ENCODE measurements at regions not wholly inside any gene's neighbourhood (a gene's known extent, or its start where the extent isn't known, plus 50 kb on each side); places are given as distances from the start of the nearest gene placed in this dataset.

- Histone ChIP-seq H3K4me3 (no peak overlapping the region), H3K27ac (no peak overlapping the region), H3K27me3 (replicated peaks) (no peaks in the 10 kb centered on the region), H3K36me3 (no peaks in the 10 kb centered on the region), H3K9me3 (replicated peaks) (peaks cover 32% of the 10 kb centered on the region), H3K4me1 (replicated peaks) (no peaks in the 10 kb centered on the region)
- DNase-seq (ENCODE audit: low read depth in 1 of 2, low spot score in 2 of 2): no peak
Observed at GRCh38 chr5:2981652-2982051, 230.2 kb upstream of the IRX2 start.

- H3K4me1 ChIP-seq (replicated peaks): no peaks in the 10 kb centered on the region
- DNase-seq (ENCODE audit: low read depth in 1 of 2, low spot score in 2 of 2): no peak
- no peaks in the 10 kb centered on the region for H3K36me3 ChIP-seq
- H3K4me3 ChIP-seq: no peak overlapping the region
- H3K9me3 ChIP-seq (replicated peaks): peaks cover 33% of the 10 kb centered on the region
- H3K27me3 ChIP-seq (replicated peaks): no peaks in the 10 kb centered on the region
- H3K27ac ChIP-seq: no peak overlapping the region
Observed at GRCh38 chr5:2981035-2981434, 229.6 kb upstream of the IRX2 start.

- H3K4me1 ChIP-seq (replicated peaks): no peaks in the 10 kb centered on the region
- no peak overlapping the region for H3K27ac ChIP-seq
- no peaks in the 10 kb centered on the region for H3K36me3 ChIP-seq
- peaks cover 23% of the 10 kb centered on the region; the same call in 1 of the 2 replicates for H3K9me3 ChIP-seq (replicated peaks)
- H3K27me3 ChIP-seq (replicated peaks): no peaks in the 10 kb centered on the region
- DNase-seq (ENCODE audit: low read depth in 1 of 2, low spot score in 2 of 2): no peak
- no peak overlapping the region for H3K4me3 ChIP-seq
Observed at GRCh38 chr5:2960294-2960693, 208.8 kb upstream of the IRX2 start.

- Histone ChIP-seq H3K4me1 (replicated peaks) (no peaks in the 10 kb centered on the region), H3K27me3 (replicated peaks) (no peaks in the 10 kb centered on the region), H3K27ac (no peak overlapping the region), H3K9me3 (replicated peaks) (peaks cover 23% of the 10 kb centered on the region; the same call in 1 of the 2 replicates), H3K4me3 (no peak overlapping the region), H3K36me3 (no peaks in the 10 kb centered on the region)
- no peak for DNase-seq (ENCODE audit: low read depth in 1 of 2, low spot score in 2 of 2)
Observed at GRCh38 chr5:2958976-2959375, 207.5 kb upstream of the IRX2 start.

- H3K36me3 ChIP-seq: no peaks in the 10 kb centered on the region
- no peak overlapping the region for H3K27ac ChIP-seq
- no peaks in the 10 kb centered on the region for H3K4me1 ChIP-seq (replicated peaks)
- H3K27me3 ChIP-seq (replicated peaks): no peaks in the 10 kb centered on the region
- peaks cover 15% of the 10 kb centered on the region; the same call in 1 of the 2 replicates for H3K9me3 ChIP-seq (replicated peaks)
- no peak for DNase-seq (ENCODE audit: low read depth in 1 of 2, low spot score in 2 of 2)
- H3K4me3 ChIP-seq: no peak overlapping the region
Observed at GRCh38 chr5:2948875-2949274, 197.4 kb upstream of the IRX2 start.

- Histone ChIP-seq H3K4me1 (replicated peaks) (no peaks in the 10 kb centered on the region), H3K4me3 (no peak overlapping the region), H3K9me3 (replicated peaks) (peaks cover 15% of the 10 kb centered on the region; the same call in 1 of the 2 replicates), H3K36me3 (no peaks in the 10 kb centered on the region), H3K27me3 (replicated peaks) (no peaks in the 10 kb centered on the region), H3K27ac (no peak overlapping the region)
- no peak for DNase-seq (ENCODE audit: low read depth in 1 of 2, low spot score in 2 of 2)
Observed at GRCh38 chr5:2946315-2946714, 194.8 kb upstream of the IRX2 start.

GRCh38 chr5:2936413-2936812 is 184.9 kb upstream of the IRX2 start:
- H3K27me3 ChIP-seq (replicated peaks): no peaks in the 10 kb centered on the region
- peaks cover 7% of the 10 kb centered on the region for H3K9me3 ChIP-seq (replicated peaks)
- H3K4me1 ChIP-seq (replicated peaks): no peaks in the 10 kb centered on the region
- no peak overlapping the region for H3K27ac ChIP-seq
- no peak overlapping the region for H3K4me3 ChIP-seq
- no peak for DNase-seq (ENCODE audit: low read depth in 1 of 2, low spot score in 2 of 2)
- H3K36me3 ChIP-seq: no peaks in the 10 kb centered on the region

- Histone ChIP-seq H3K9me3 (replicated peaks) (peaks cover 21% of the 10 kb centered on the region), H3K4me3 (no peak overlapping the region), H3K4me1 (replicated peaks) (no peaks in the 10 kb centered on the region), H3K36me3 (no peaks in the 10 kb centered on the region), H3K27me3 (replicated peaks) (no peaks in the 10 kb centered on the region), H3K27ac (no peak overlapping the region)
- DNase-seq (ENCODE audit: low read depth in 1 of 2, low spot score in 2 of 2): no peak
Observed at GRCh38 chr5:2929779-2930178, 178.3 kb upstream of the IRX2 start.

GRCh38 chr5:2921651-2922050 is 170.2 kb upstream of the IRX2 start:
- Histone ChIP-seq H3K27ac (no peak overlapping the region), H3K4me3 (no peak overlapping the region), H3K4me1 (replicated peaks) (no peaks in the 10 kb centered on the region)

GRCh38 chr5:2921176-2921575 is 169.7 kb upstream of the IRX2 start:
- Histone ChIP-seq H3K27me3 (replicated peaks) (no peaks in the 10 kb centered on the region), H3K4me1 (replicated peaks) (no peaks in the 10 kb centered on the region), H3K9me3 (replicated peaks) (peaks cover 41% of the 10 kb centered on the region), H3K36me3 (no peaks in the 10 kb centered on the region), H3K27ac (no peak overlapping the region), H3K4me3 (no peak overlapping the region)
- DNase-seq (ENCODE audit: low read depth in 1 of 2, low spot score in 2 of 2): no peak

More at GRCh38 chr5:2921651-2922050, 170.2 kb upstream of the IRX2 start:
- H3K36me3 ChIP-seq: no peaks in the 10 kb centered on the region
- no peak for DNase-seq (ENCODE audit: low read depth in 1 of 2, low spot score in 2 of 2)
- H3K9me3 ChIP-seq (replicated peaks): peaks cover 41% of the 10 kb centered on the region
- no peaks in the 10 kb centered on the region for H3K27me3 ChIP-seq (replicated peaks)

GRCh38 chr5:2920312-2920711 is 168.8 kb upstream of the IRX2 start:
- H3K36me3 ChIP-seq: no peaks in the 10 kb centered on the region
- H3K9me3 ChIP-seq (replicated peaks): peaks cover 46% of the 10 kb centered on the region
- H3K4me1 ChIP-seq (replicated peaks): no peaks in the 10 kb centered on the region
- no peak overlapping the region for H3K27ac ChIP-seq
- no peaks in the 10 kb centered on the region for H3K27me3 ChIP-seq (replicated peaks)
- DNase-seq (ENCODE audit: low read depth in 1 of 2, low spot score in 2 of 2): no peak
- H3K4me3 ChIP-seq: no peak overlapping the region

- Histone ChIP-seq H3K4me3 (no peak overlapping the region), H3K27ac (no peak overlapping the region), H3K9me3 (replicated peaks) (peaks cover 53% of the 10 kb centered on the region), H3K27me3 (replicated peaks) (no peaks in the 10 kb centered on the region), H3K36me3 (no peaks in the 10 kb centered on the region), H3K4me1 (replicated peaks) (no peaks in the 10 kb centered on the region)
- no peak for DNase-seq (ENCODE audit: low read depth in 1 of 2, low spot score in 2 of 2)
Observed at GRCh38 chr5:2919310-2920018, 168.0 kb upstream of the IRX2 start.

- Histone ChIP-seq H3K4me1 (replicated peaks) (no peaks in the 10 kb centered on the region), H3K27me3 (replicated peaks) (no peaks in the 10 kb centered on the region), H3K4me3 (no peak overlapping the region), H3K9me3 (replicated peaks) (peaks cover 62% of the 10 kb centered on the region), H3K36me3 (no peaks in the 10 kb centered on the region), H3K27ac (no peak overlapping the region)
- peak in 1 of 2 experiments; percentile 37 for DNase-seq (ENCODE audit: low read depth in 1 of 2, low spot score in 2 of 2)
Observed at GRCh38 chr5:2917524-2917923, 166.0 kb upstream of the IRX2 start.

GRCh38 chr5:2917093-2917492 is 165.6 kb upstream of the IRX2 start:
- H3K4me1 ChIP-seq (replicated peaks): no peaks in the 10 kb centered on the region
- H3K9me3 ChIP-seq (replicated peaks): peaks cover 61% of the 10 kb centered on the region
- no peak overlapping the region for H3K27ac ChIP-seq
- no peaks in the 10 kb centered on the region for H3K36me3 ChIP-seq
- no peak overlapping the region for H3K4me3 ChIP-seq
- H3K27me3 ChIP-seq (replicated peaks): no peaks in the 10 kb centered on the region
- DNase-seq (ENCODE audit: low read depth in 1 of 2, low spot score in 2 of 2): peak in 1 of 2 experiments; percentile 37
